ENCODE measurements at regions not wholly inside any gene's neighbourhood (a gene's known extent, or its start where the extent isn't known, plus 50 kb on each side); places are given as distances from the start of the nearest gene placed in this dataset.

DNA sequence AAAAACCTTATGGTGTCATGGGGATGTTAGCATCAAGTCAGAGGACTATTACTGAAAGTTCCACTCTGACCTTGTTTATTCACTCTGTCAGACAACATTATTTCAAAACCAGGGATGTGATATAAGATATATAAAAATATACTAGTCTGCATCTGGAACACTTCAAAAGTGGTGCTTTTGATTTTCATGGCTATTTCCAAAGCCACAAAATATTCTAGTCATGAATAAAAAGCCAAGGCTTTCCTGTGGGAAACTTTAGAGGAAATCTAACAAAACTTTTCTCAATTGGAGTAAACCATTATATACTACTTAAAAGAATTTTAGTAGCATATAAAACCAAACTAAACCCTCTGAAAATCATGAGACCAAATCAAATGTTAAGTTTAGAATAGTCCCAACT, 205.2 kb downstream of the TMEM26 start:
- no peak overlapping the region for H3K27ac ChIP-seq (replicated peaks; ENCODE audit: low read length)
- H2BK120ac ChIP-seq (ENCODE audit: low read depth, low read length): no peak overlapping the region
- no peaks in the 10 kb centered on the region for H3K4me1 ChIP-seq (ENCODE audit: control insufficient read depth in 2 of 2, insufficient read depth in 1 of 2, low read depth in 1 of 2, low read length in 2 of 2)
- no peak overlapping the region for H3K14ac ChIP-seq (ENCODE audit: low read length)
- no peak overlapping the region for H3K4me2 ChIP-seq (ENCODE audit: insufficient read depth, low read length, poor library complexity, severe bottlenecking)
- H3K79me1 ChIP-seq (ENCODE audit: low read depth, low read length): no peaks in the 10 kb centered on the region
- H2AK5ac ChIP-seq (ENCODE audit: low read depth, low read length): no peak overlapping the region
- H3K36me3 ChIP-seq (replicated peaks in 1 of 2; ENCODE audit: control insufficient read depth in 2 of 2, insufficient read depth in 2 of 2, low read length in 2 of 2): no peaks in the 10 kb centered on the region
- H3K18ac ChIP-seq (ENCODE audit: low read length): no peak overlapping the region
- no peak overlapping the region for H4K91ac ChIP-seq (ENCODE audit: low read depth, low read length, poor library complexity)
- H2AFZ ChIP-seq (ENCODE audit: low read length): no peak overlapping the region
- no peak overlapping the region for H2BK15ac ChIP-seq (ENCODE audit: low read length)
- H3K23ac ChIP-seq (ENCODE audit: low read depth, low read length, poor library complexity): no peak overlapping the region
- H4K8ac ChIP-seq (ENCODE audit: low read depth, low read length): no peak overlapping the region
- H2BK12ac ChIP-seq (ENCODE audit: low read length): no peak overlapping the region
- H3K27me3 ChIP-seq (ENCODE audit: control insufficient read depth in 3 of 3, insufficient read depth in 3 of 3, low read depth in 1 of 3, low read length in 3 of 3): peaks cover 0 to 2% (median 0%) of the 10 kb centered on the region in 3 experiments
- no peak overlapping the region for H3K4me3 ChIP-seq (ENCODE audit: low read length in 2 of 2)
- no peak overlapping the region for H3K4ac ChIP-seq (ENCODE audit: low read length)
- no peaks in the 10 kb centered on the region for H3K9me3 ChIP-seq (replicated peaks in 1 of 2; ENCODE audit: control insufficient read depth in 2 of 2, insufficient read depth in 1 of 2, low read depth in 1 of 2, low read length in 2 of 2)
- H2BK5ac ChIP-seq (ENCODE audit: low read length): no peak overlapping the region
- no peak overlapping the region for H3K9ac ChIP-seq (ENCODE audit: low read depth, low read length, poor library complexity)
- DNase-seq (ENCODE audit: low spot score): no peak

DNA sequence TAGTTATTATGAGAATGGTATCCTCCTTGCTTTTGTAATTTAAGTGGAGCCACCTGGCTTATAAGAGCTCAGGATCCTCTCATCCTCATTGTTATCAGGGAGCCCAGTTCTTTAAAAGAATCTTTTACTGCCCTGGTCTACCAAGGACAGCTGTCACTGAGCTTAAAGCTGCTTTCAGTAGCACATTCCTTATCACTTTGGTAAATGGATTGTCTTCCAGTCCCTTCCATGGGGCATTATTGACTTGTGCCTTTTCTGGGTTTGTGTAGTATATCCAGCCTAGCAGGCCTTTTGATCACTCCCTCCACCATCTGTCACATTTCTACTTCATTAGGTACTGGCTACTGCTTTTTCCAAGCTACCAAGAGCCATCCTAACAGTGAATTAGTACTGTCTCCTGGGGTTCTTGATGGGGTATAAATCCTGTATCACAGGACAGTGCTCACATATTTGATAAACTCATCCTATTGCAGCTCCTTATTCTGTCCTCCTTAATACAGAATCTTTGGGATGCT, 208.9 kb downstream of the TMEM26 start:
- Histone ChIP-seq H4K91ac (ENCODE audit: low read depth, low read length, poor library complexity) (no peak overlapping the region), H3K4me2 (ENCODE audit: insufficient read depth, low read length, poor library complexity, severe bottlenecking) (no peak overlapping the region), H3K9ac (ENCODE audit: low read depth, low read length, poor library complexity) (no peak overlapping the region), H2AFZ (ENCODE audit: low read length) (no peak overlapping the region), H3K79me1 (ENCODE audit: low read depth, low read length) (no peaks in the 10 kb centered on the region), H4K8ac (ENCODE audit: low read depth, low read length) (no peak overlapping the region), H2BK120ac (ENCODE audit: low read depth, low read length) (no peak overlapping the region), H3K18ac (ENCODE audit: low read length) (no peak overlapping the region), H2BK12ac (ENCODE audit: low read length) (no peak overlapping the region), H3K27me3 (ENCODE audit: control insufficient read depth in 3 of 3, insufficient read depth in 3 of 3, low read depth in 1 of 3, low read length in 3 of 3) (peaks cover 0 to under 1% (median 0%) of the 10 kb centered on the region in 3 experiments), H3K23ac (ENCODE audit: low read depth, low read length, poor library complexity) (no peak overlapping the region), H3K4me1 (ENCODE audit: control insufficient read depth in 2 of 2, insufficient read depth in 1 of 2, low read depth in 1 of 2, low read length in 2 of 2) (no peaks in the 10 kb centered on the region), H3K27ac (replicated peaks; ENCODE audit: low read length) (no peak overlapping the region), H2AK5ac (ENCODE audit: low read depth, low read length) (no peak overlapping the region), H3K14ac (ENCODE audit: low read length) (no peak overlapping the region), H3K9me3 (replicated peaks in 1 of 2; ENCODE audit: control insufficient read depth in 2 of 2, insufficient read depth in 1 of 2, low read depth in 1 of 2, low read length in 2 of 2) (no peaks in the 10 kb centered on the region), H3K4ac (ENCODE audit: low read length) (no peak overlapping the region), H2BK15ac (ENCODE audit: low read length) (no peak overlapping the region), H3K4me3 (ENCODE audit: low read length in 2 of 2) (no peak overlapping the region), H2BK5ac (ENCODE audit: low read length) (no peak overlapping the region), H3K36me3 (replicated peaks in 1 of 2; ENCODE audit: control insufficient read depth in 2 of 2, insufficient read depth in 2 of 2, low read length in 2 of 2) (no peaks in the 10 kb centered on the region)
- DNase-seq (ENCODE audit: low spot score): no peak

DNA sequence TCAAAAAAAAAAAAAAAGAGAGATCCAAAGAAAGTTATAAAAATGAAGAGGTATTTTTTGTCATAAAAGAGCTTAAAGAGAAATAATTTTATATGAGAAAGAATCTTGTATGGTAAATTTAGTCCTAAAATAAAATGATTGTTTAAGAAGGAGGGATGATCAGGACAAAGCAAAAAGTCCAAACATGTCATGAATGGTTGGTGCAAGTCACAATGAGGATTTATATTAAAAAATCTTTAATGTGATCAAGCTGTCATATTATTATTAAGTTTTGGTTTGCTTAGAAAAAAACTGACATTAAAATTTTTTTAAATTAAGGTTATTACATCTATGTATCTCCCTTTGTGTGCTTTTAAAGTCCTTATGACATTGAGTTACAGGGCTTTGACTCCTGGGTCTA, 220.4 kb downstream of the TMEM26 start:
- no peak overlapping the region for H3K18ac ChIP-seq (ENCODE audit: low read length)
- H3K4me2 ChIP-seq (ENCODE audit: insufficient read depth, low read length, poor library complexity, severe bottlenecking): no peak overlapping the region
- no peak overlapping the region for H3K27ac ChIP-seq (replicated peaks; ENCODE audit: low read length)
- peaks cover 0 to 2% of the 10 kb centered on the region in 2 donors for H3K9me3 ChIP-seq (replicated peaks in 1 of 2; ENCODE audit: control insufficient read depth in 2 of 2, insufficient read depth in 1 of 2, low read depth in 1 of 2, low read length in 2 of 2)
- no peak overlapping the region for H2AK5ac ChIP-seq (ENCODE audit: low read depth, low read length)
- H2BK5ac ChIP-seq (ENCODE audit: low read length): no peak overlapping the region
- no peaks in the 10 kb centered on the region for H3K79me1 ChIP-seq (ENCODE audit: low read depth, low read length)
- no peak overlapping the region for H2BK12ac ChIP-seq (ENCODE audit: low read length)
- H3K23ac ChIP-seq (ENCODE audit: low read depth, low read length, poor library complexity): no peak overlapping the region
- H3K4me3 ChIP-seq (ENCODE audit: low read length in 2 of 2): no peak overlapping the region
- no peak overlapping the region for H2BK120ac ChIP-seq (ENCODE audit: low read depth, low read length)
- H3K4ac ChIP-seq (ENCODE audit: low read length): no peak overlapping the region
- no peak overlapping the region for H3K9ac ChIP-seq (ENCODE audit: low read depth, low read length, poor library complexity)
- no peak overlapping the region for H2AFZ ChIP-seq (ENCODE audit: low read length)
- no peak overlapping the region for H2BK15ac ChIP-seq (ENCODE audit: low read length)
- H3K14ac ChIP-seq (ENCODE audit: low read length): no peak overlapping the region
- no peaks in the 10 kb centered on the region for H3K4me1 ChIP-seq (ENCODE audit: control insufficient read depth in 2 of 2, insufficient read depth in 1 of 2, low read depth in 1 of 2, low read length in 2 of 2)
- H4K8ac ChIP-seq (ENCODE audit: low read depth, low read length): no peak overlapping the region
- no peak overlapping the region for H4K91ac ChIP-seq (ENCODE audit: low read depth, low read length, poor library complexity)
- H3K27me3 ChIP-seq (ENCODE audit: control insufficient read depth in 3 of 3, insufficient read depth in 3 of 3, low read depth in 1 of 3, low read length in 3 of 3): no peaks in the 10 kb centered on the region
- no peaks in the 10 kb centered on the region for H3K36me3 ChIP-seq (replicated peaks in 1 of 2; ENCODE audit: control insufficient read depth in 2 of 2, insufficient read depth in 2 of 2, low read length in 2 of 2)
- no peak for DNase-seq (ENCODE audit: low spot score)

DNA sequence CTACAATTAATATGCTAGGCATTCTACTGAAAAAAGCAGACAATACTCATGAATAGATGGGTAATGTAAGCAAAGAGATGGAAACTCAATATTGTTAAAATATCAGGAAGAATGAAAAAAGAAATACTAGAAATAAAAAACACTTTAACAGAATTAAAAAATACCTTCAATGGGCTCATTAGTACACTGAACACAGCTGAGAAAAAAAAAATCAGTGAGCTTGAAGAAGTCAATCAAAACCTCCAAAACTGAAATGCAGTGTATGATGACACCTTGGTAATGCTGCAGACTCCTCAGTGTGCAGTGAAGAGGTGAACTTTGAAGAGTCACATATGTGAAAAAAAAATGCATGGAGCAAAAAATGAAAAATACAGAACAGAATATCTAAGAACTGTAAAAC, 227.2 kb downstream of the TMEM26 start:
- H3K36me3 ChIP-seq (replicated peaks in 1 of 2; ENCODE audit: control insufficient read depth in 2 of 2, insufficient read depth in 2 of 2, low read length in 2 of 2): no peaks in the 10 kb centered on the region
- H3K9ac ChIP-seq (ENCODE audit: low read depth, low read length, poor library complexity): no peak overlapping the region
- no peak overlapping the region for H2BK5ac ChIP-seq (ENCODE audit: low read length)
- no peak overlapping the region for H4K8ac ChIP-seq (ENCODE audit: low read depth, low read length)
- H2AFZ ChIP-seq (ENCODE audit: low read length): no peak overlapping the region
- no peak overlapping the region for H2BK15ac ChIP-seq (ENCODE audit: low read length)
- no peak overlapping the region for H2BK120ac ChIP-seq (ENCODE audit: low read depth, low read length)
- no peaks in the 10 kb centered on the region for H3K79me1 ChIP-seq (ENCODE audit: low read depth, low read length)
- no peak overlapping the region for H3K18ac ChIP-seq (ENCODE audit: low read length)
- no peak overlapping the region for H3K23ac ChIP-seq (ENCODE audit: low read depth, low read length, poor library complexity)
- H3K27ac ChIP-seq (replicated peaks; ENCODE audit: low read length): no peak overlapping the region
- no peak overlapping the region for H3K4ac ChIP-seq (ENCODE audit: low read length)
- no peak overlapping the region for H3K4me3 ChIP-seq (ENCODE audit: low read length in 2 of 2)
- no peaks in the 10 kb centered on the region for H3K4me1 ChIP-seq (ENCODE audit: control insufficient read depth in 2 of 2, insufficient read depth in 1 of 2, low read depth in 1 of 2, low read length in 2 of 2)
- no peak overlapping the region for H4K91ac ChIP-seq (ENCODE audit: low read depth, low read length, poor library complexity)
- no peak overlapping the region for H2AK5ac ChIP-seq (ENCODE audit: low read depth, low read length)
- no peak for DNase-seq (ENCODE audit: low spot score)
- no peak overlapping the region for H3K14ac ChIP-seq (ENCODE audit: low read length)
- H2BK12ac ChIP-seq (ENCODE audit: low read length): no peak overlapping the region
- H3K27me3 ChIP-seq (ENCODE audit: control insufficient read depth in 3 of 3, insufficient read depth in 3 of 3, low read depth in 1 of 3, low read length in 3 of 3): no peaks in the 10 kb centered on the region
- H3K4me2 ChIP-seq (ENCODE audit: insufficient read depth, low read length, poor library complexity, severe bottlenecking): no peak overlapping the region
- peaks cover 0 to 2% of the 10 kb centered on the region in 2 donors for H3K9me3 ChIP-seq (replicated peaks in 1 of 2; ENCODE audit: control insufficient read depth in 2 of 2, insufficient read depth in 1 of 2, low read depth in 1 of 2, low read length in 2 of 2)
